DOHH2 (cell line): ENCODE measurements at regions not wholly inside any gene's neighbourhood (a gene's known extent, or its start where the extent isn't known, plus 50 kb on each side); places are given as distances from the start of the nearest gene placed in this dataset.

Experiments used
- EZH2phosphoT487 ChIP-seq: fragments of 200-600 bp; sonication (generic); IDR thresholded peaks from 2 replicates; pipeline ENCODE4 v1.6.1; 2017; ENCODE audit warnings: borderline replicate concordance, mild to moderate bottlenecking, antibody characterized with exemption, low read length, moderate library complexity, mixed read lengths
- TF ChIP-seq, protein P1 (sequence below): fragments of 200-600 bp; sonication (generic); IDR thresholded peaks from one replicate; pipeline ENCODE4 v1.5.1; 2014; ENCODE audit warnings: antibody characterized with exemption, mild to moderate bottlenecking, low read depth, low read length; ENCODE audit not compliant: poor library complexity, severe bottlenecking

DNA sequence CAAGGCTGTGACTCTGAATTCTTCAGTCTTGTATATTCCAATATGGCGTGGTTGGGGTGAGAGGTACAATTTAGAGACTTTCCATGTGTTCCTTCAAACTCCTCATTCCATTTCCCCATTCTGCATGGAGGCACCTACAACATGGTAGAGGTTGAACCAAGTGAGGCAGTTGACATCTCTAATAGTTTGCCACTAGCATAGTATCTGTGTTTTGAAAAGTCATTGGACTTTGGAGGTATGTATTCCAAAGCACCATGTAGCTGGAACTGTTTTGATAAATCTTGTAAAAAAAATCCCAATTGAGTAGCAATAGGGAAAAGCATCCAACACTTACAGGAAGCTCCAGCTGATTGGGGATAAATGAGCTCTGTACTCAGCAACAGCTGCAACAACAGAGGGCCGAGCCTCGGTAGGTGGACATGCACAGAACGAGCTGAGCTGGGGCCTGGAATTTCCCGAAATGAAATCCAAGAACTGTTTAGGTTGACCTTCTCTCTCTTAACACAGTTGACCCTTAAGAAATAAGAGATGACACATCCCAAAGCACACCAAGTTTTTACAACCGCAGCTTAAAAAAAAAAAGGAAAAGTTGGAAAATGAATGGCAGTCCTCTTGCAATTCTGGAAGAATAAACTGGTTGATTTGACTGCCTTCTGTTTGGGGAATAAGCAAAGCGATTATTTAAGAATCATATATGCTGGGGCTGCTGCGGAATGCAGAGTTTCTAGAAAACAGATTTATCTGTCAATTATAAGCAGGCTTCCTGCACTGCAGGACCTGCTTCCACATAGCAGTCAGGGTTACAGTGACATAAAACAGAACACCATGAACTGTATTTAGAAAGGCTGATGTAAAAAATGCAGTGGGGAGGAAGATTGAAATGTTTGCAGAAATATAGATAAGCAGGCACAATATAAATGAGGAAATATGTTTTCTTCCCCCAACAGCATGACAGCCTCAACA lies 194.6 kb upstream of the KRR1 start:
- TF ChIP-seq, protein P1, sequence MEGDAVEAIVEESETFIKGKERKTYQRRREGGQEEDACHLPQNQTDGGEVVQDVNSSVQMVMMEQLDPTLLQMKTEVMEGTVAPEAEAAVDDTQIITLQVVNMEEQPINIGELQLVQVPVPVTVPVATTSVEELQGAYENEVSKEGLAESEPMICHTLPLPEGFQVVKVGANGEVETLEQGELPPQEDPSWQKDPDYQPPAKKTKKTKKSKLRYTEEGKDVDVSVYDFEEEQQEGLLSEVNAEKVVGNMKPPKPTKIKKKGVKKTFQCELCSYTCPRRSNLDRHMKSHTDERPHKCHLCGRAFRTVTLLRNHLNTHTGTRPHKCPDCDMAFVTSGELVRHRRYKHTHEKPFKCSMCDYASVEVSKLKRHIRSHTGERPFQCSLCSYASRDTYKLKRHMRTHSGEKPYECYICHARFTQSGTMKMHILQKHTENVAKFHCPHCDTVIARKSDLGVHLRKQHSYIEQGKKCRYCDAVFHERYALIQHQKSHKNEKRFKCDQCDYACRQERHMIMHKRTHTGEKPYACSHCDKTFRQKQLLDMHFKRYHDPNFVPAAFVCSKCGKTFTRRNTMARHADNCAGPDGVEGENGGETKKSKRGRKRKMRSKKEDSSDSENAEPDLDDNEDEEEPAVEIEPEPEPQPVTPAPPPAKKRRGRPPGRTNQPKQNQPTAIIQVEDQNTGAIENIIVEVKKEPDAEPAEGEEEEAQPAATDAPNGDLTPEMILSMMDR: no peak
- TF ChIP-seq EZH2phosphoT487: no peak
